H9 (cell line): ENCODE measurements at regions not wholly inside any gene's neighbourhood (a gene's known extent, or its start where the extent isn't known, plus 50 kb on each side); places are given as distances from the start of the nearest gene placed in this dataset.
"Not testable (repeated sequence)": the region's sequence is repeated elsewhere in the genome, so short reads cannot be mapped to it uniquely, and the experiment has no call there.

Experiments used
- DNase-seq: peaks from one replicate; pipeline ENCODE4 v3.0.0-alpha.2; 2017
- H2AFZ ChIP-seq: one replicate; pipeline ENCODE4 v1.6.1; 2013; ENCODE audit warnings: mild to moderate bottlenecking, low read length, control low read depth, moderate library complexity
- H2AK5ac ChIP-seq: 2 replicates; pipeline ENCODE4 v1.6.1; 2013; ENCODE audit warnings: low read length, control low read depth, mixed read lengths; ENCODE audit not compliant: insufficient read length
- H2BK120ac ChIP-seq: one replicate; pipeline ENCODE4 v1.6.1; 2013; ENCODE audit warnings: low read depth, mild to moderate bottlenecking, low read length, control low read depth, inconsistent platforms; ENCODE audit not compliant: poor library complexity, severe bottlenecking
- H2BK12ac ChIP-seq: 2 replicates; pipeline ENCODE4 v1.6.1; 2013; ENCODE audit warnings: low read length, control low read depth, mixed read lengths, low read depth; ENCODE audit not compliant: insufficient read length
- H2BK15ac ChIP-seq: 2 replicates; pipeline ENCODE4 v1.6.1; 2013; ENCODE audit warnings: low read depth, low read length, control low read depth
- H2BK20ac ChIP-seq: one replicate; pipeline ENCODE4 v1.6.1; 2013; ENCODE audit warnings: low read depth, mild to moderate bottlenecking, low read length, control low read depth, inconsistent platforms; ENCODE audit not compliant: poor library complexity, severe bottlenecking
- H2BK5ac ChIP-seq: 2 replicates; pipeline ENCODE4 v1.6.1; 2013; ENCODE audit warnings: low read length, control low read depth, mixed read lengths; ENCODE audit not compliant: insufficient read length
- H3K14ac ChIP-seq: 2 replicates; pipeline ENCODE4 v1.6.1; 2013; ENCODE audit warnings: low read length, control low read depth; ENCODE audit not compliant: insufficient read depth
- H3K18ac ChIP-seq: 2 replicates; pipeline ENCODE4 v1.6.1; 2013; ENCODE audit warnings: low read depth, mild to moderate bottlenecking, mixed read lengths, low read length, control low read depth; ENCODE audit not compliant: insufficient read length
- H3K23ac ChIP-seq: 2 replicates; pipeline ENCODE4 v1.6.1; 2013; ENCODE audit warnings: low read length, control low read depth, mixed read lengths, low read depth; ENCODE audit not compliant: insufficient read length
- H3K23me2 ChIP-seq: 2 replicates; pipeline ENCODE4 v1.6.1; 2013; ENCODE audit warnings: low read depth, mild to moderate bottlenecking, mixed read lengths, low read length, control low read depth; ENCODE audit not compliant: insufficient read length, poor library complexity, severe bottlenecking
- H3K27ac ChIP-seq: 2 replicates; pipeline ENCODE4 v1.5.1; 2013; ENCODE audit warnings: low read length, control low read depth, mixed read lengths, low read depth; ENCODE audit not compliant: insufficient read length
- H3K27me3 ChIP-seq: 2 replicates; pipeline ENCODE4 v1.6.1; 2013; ENCODE audit warnings: low read length, control low read depth, inconsistent platforms; ENCODE audit not compliant: insufficient read depth
- H3K4ac ChIP-seq: 2 replicates; pipeline ENCODE4 v1.6.1; 2013; ENCODE audit warnings: low read depth, mild to moderate bottlenecking, control low read depth, inconsistent platforms, low read length, moderate library complexity
- H3K4me1 ChIP-seq: 2 replicates; pipeline ENCODE4 v1.6.1; 2013; ENCODE audit warnings: low read length, control low read depth, inconsistent platforms; ENCODE audit not compliant: insufficient read depth
- H3K4me2 ChIP-seq: 2 replicates; pipeline ENCODE4 v1.6.1; 2013; ENCODE audit warnings: low read length, control low read depth, mixed read lengths; ENCODE audit not compliant: insufficient read length, insufficient read depth
- H3K56ac ChIP-seq: 2 replicates; pipeline ENCODE4 v1.6.1; 2013; ENCODE audit warnings: low read depth, mild to moderate bottlenecking, mixed read lengths, low read length, control low read depth; ENCODE audit not compliant: insufficient read length
- H3K79me1 ChIP-seq: 2 replicates; pipeline ENCODE4 v1.6.1; 2013; ENCODE audit warnings: low read depth, mild to moderate bottlenecking, moderate library complexity, low read length, control low read depth, inconsistent platforms; ENCODE audit not compliant: insufficient read depth, poor library complexity, severe bottlenecking
- H3K79me2 ChIP-seq: 2 replicates; pipeline ENCODE4 v1.6.1; 2013; ENCODE audit warnings: low read length, control low read depth, inconsistent platforms; ENCODE audit not compliant: insufficient read depth
- H3K9ac ChIP-seq: 2 replicates; pipeline ENCODE4 v1.6.1; 2013; ENCODE audit warnings: low read length, control low read depth, mixed read lengths; ENCODE audit not compliant: insufficient read length; ENCODE audit errors: extremely low read depth
- H3K9me3 ChIP-seq: one replicate; pipeline ENCODE4 v1.6.1; 2013; ENCODE audit warnings: low read depth, low read length, inconsistent platforms; ENCODE audit not compliant: control insufficient read depth
- H3T11ph ChIP-seq: one replicate; pipeline ENCODE4 v1.6.1; 2013; ENCODE audit warnings: mild to moderate bottlenecking, low read length, control low read depth, inconsistent platforms
- H4K20me1 ChIP-seq: one replicate; pipeline ENCODE4 v1.6.1; 2013; ENCODE audit not compliant: control insufficient read depth, insufficient read length, insufficient read depth
- H4K5ac ChIP-seq: 2 replicates; pipeline ENCODE4 v1.6.1; 2013; ENCODE audit warnings: low read depth, mild to moderate bottlenecking, mixed read lengths, low read length, control low read depth; ENCODE audit not compliant: insufficient read length
- H4K8ac ChIP-seq: replicated peaks from 2 replicates; pipeline ENCODE4 v1.6.1; 2013; ENCODE audit warnings: low read length, control low read depth, mixed read lengths, low read depth; ENCODE audit not compliant: insufficient read length
- H4K91ac ChIP-seq: 2 replicates; pipeline ENCODE4 v1.6.1; 2013; ENCODE audit warnings: low read depth, mild to moderate bottlenecking, moderate library complexity, mixed read lengths, low read length, control low read depth; ENCODE audit not compliant: insufficient read length
- H3K27ac Mint-ChIP-seq, 3 experiments: 2 replicates in 2 of 3; 3 replicates in 1 of 3; pipeline ENCODE4 v1.8.0; 2020 to 2021; ENCODE audit warnings: mixed read lengths in 3 of 3, mild to moderate bottlenecking in 1 of 3, moderate library complexity in 1 of 3
- H3K27me3 Mint-ChIP-seq: 2 replicates; pipeline ENCODE4 v1.8.0; 2021; ENCODE audit warnings: low read depth, mild to moderate bottlenecking, moderate library complexity, mixed read lengths
- H3K36me3 Mint-ChIP-seq, 3 experiments: 2 replicates in 2 of 3; 3 replicates in 1 of 3; pipeline ENCODE4 v1.8.0; 2020 to 2021; ENCODE audit warnings: low read depth in 3 of 3, mixed read lengths in 3 of 3; ENCODE audit not compliant: insufficient read depth in 1 of 3
- H3K4me1 Mint-ChIP-seq, 2 experiments: 2 replicates each; pipeline ENCODE4 v1.8.0; 2020; ENCODE audit warnings: mixed read lengths in 2 of 2
- H3K4me3 Mint-ChIP-seq, 2 experiments: 2 replicates in 1 of 2; 3 replicates in 1 of 2; pipeline ENCODE4 v1.8.0; 2020 to 2021; ENCODE audit warnings: mild to moderate bottlenecking in 2 of 2, mixed read lengths in 2 of 2, moderate library complexity in 1 of 2
- H3K9me3 Mint-ChIP-seq, 2 experiments: 2 replicates in 1 of 2; 3 replicates in 1 of 2; pipeline ENCODE4 v1.8.0; 2020; ENCODE audit warnings: mild to moderate bottlenecking in 2 of 2, mixed read lengths in 2 of 2, moderate library complexity in 1 of 2
- WGBS: extraction: QIAGEN DNeasy Blood & Tissue Kit; methylation state at CpG from one replicate; pipeline ENCODE4 v1.1.7; 2013; ENCODE audit warnings: missing lambda C conversion rate, low lambda C conversion rate, mixed read lengths; ENCODE audit not compliant: insufficient read length; ENCODE audit errors: extremely low coverage; 5-methylcytosine and 5-hydroxymethylcytosine counted together
- TF ChIP-seq, protein P1 (sequence below): fragments of 200-600 bp; sonication (generic); conservative IDR thresholded peaks from 3 replicates; pipeline ENCODE4 v1.8.0; 2021; ENCODE audit warnings: antibody characterized with exemption, mild to moderate bottlenecking

DNA sequence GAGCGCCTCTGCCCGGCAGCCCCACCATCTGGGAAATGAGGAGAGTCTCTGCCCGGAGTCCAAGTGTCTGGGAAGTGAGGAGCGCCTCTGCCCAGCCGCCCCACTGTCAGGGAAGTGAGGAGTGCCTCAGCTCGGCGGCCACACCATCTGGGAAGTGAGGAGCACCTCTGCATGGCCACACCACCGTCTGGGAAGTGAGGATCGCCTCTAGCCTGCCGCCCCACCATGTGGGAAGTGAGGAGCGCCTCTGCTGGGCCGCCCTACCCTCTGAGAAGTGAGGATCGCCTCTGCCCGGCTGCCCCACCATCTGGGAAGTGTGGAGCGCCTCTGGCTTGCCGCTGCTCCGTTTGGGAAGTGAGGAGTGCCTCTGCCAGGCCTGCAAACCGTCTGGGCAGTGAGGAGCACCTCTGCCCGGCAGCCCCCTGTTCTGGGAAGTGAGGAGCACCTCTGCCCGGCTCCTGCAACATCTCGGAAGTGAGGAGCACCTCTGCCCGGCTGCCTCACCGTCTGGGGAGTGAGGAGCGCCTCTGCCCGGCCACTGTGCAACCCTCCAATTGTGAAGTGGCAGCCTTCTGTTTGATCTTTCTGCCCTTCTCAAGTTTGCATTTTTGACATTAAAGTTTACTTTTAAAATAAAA lies 60.8 kb upstream of the CEACAM21 start:
- no peak overlapping the region for H4K5ac ChIP-seq
- H3K4me3 Mint-ChIP-seq = no peak overlapping the region
- no peak overlapping the region for H3K56ac ChIP-seq
- H3K79me1 ChIP-seq = no peaks in the 10 kb centered on the region
- no peak overlapping the region; the same call in 1 of the 2 replicates for H3K14ac ChIP-seq
- H3K4ac ChIP-seq = no peak overlapping the region
- H3K36me3 Mint-ChIP-seq = peaks cover 0 to 5% (median 0%) of the 10 kb centered on the region in 3 experiments; a peak in 3 of 7 replicates
- H2AFZ ChIP-seq = no peak overlapping the region
- TF ChIP-seq, protein P1, sequence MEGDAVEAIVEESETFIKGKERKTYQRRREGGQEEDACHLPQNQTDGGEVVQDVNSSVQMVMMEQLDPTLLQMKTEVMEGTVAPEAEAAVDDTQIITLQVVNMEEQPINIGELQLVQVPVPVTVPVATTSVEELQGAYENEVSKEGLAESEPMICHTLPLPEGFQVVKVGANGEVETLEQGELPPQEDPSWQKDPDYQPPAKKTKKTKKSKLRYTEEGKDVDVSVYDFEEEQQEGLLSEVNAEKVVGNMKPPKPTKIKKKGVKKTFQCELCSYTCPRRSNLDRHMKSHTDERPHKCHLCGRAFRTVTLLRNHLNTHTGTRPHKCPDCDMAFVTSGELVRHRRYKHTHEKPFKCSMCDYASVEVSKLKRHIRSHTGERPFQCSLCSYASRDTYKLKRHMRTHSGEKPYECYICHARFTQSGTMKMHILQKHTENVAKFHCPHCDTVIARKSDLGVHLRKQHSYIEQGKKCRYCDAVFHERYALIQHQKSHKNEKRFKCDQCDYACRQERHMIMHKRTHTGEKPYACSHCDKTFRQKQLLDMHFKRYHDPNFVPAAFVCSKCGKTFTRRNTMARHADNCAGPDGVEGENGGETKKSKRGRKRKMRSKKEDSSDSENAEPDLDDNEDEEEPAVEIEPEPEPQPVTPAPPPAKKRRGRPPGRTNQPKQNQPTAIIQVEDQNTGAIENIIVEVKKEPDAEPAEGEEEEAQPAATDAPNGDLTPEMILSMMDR = no peak
- no peak overlapping the region for H2BK120ac ChIP-seq
- H4K8ac ChIP-seq = no peak overlapping the region
- H3K18ac ChIP-seq = no peak overlapping the region
- no peaks in the 10 kb centered on the region for H3K4me1 ChIP-seq
- H3K79me2 ChIP-seq = no peaks in the 10 kb centered on the region
- H2AK5ac ChIP-seq = no peak overlapping the region
- H3K27ac Mint-ChIP-seq = no peak overlapping the region
- DNase-seq = no peak
- H3K27me3 Mint-ChIP-seq = no peaks in the 10 kb centered on the region; the same call in 1 of the 2 replicates
- H4K20me1 ChIP-seq = no peaks in the 10 kb centered on the region
- H3K23me2 ChIP-seq = no peaks in the 10 kb centered on the region
- no peak overlapping the region for H2BK12ac ChIP-seq
- H4K91ac ChIP-seq = no peak overlapping the region
- H3T11ph ChIP-seq = no peak overlapping the region
- H3K4me2 ChIP-seq = no peak overlapping the region
- peaks cover 67 to 79% of the 10 kb centered on the region in 2 experiments for H3K9me3 Mint-ChIP-seq
- H3K4me1 Mint-ChIP-seq = no peaks in the 10 kb centered on the region
- no peak overlapping the region for H3K27ac ChIP-seq
- no CpG with 5 or more reads among the region's 25 CpGs for WGBS
- H2BK5ac ChIP-seq = no peak overlapping the region
- H3K27me3 ChIP-seq = no peaks in the 10 kb centered on the region
- H3K9me3 ChIP-seq = no peaks in the 10 kb centered on the region
- no peak overlapping the region for H2BK15ac ChIP-seq
- no peak overlapping the region for H2BK20ac ChIP-seq
- no peak overlapping the region for H3K23ac ChIP-seq
- no peak overlapping the region for H3K9ac ChIP-seq

DNA sequence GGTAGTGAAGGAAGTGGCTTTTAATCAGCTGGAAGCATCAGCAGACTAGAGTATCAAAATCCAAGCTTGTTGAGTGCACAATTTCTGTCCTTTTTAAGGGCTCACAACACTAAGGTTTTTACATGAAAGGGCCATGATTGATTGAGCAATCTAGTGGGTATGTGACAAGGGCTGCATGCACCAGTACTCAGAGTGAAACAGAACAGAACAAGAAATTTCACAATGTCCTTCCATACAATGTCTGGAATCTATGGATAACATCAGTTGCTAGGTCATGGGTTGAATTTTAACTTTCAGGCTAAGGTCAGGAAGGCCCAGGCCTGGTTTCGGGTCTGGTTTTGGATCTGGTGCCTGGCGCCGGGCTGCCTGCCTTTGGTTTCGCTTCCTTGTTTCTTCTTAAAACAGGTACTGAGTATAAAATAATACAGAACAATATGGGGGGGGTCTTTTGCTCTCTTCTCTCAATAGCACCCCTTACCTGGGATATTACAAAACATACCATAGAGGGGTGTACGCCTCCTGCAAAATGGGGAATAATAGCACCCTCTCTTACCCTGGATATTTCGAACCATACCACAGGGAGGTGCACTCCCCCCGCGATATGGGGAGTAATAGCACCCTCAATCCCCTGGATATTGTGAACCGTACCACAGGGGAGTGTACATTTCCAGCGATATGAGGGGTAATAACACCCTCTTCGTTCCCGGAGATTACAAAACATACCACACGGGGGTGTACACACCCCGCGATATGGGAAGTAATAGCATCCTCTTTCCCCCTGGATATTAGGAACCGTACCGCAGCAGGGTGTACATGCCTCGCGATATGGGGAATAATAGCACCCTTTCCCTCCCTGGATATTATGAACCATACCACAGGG lies 59.4 kb upstream of the CEACAM21 start:
- H3K27ac Mint-ChIP-seq, H3K27me3 Mint-ChIP-seq: not testable (repeated sequence)
- no CpG with 5 or more reads among the region's 19 CpGs for WGBS

More for the DNA sequence above, 59.4 kb upstream of the CEACAM21 start:
- H3K27me3 ChIP-seq, H3K4me1 ChIP-seq, H2AK5ac ChIP-seq, H4K8ac ChIP-seq, H2BK12ac ChIP-seq, H4K91ac ChIP-seq, H3K23ac ChIP-seq, H2BK15ac ChIP-seq, H3K36me3 Mint-ChIP-seq, H3K4ac ChIP-seq, H3K23me2 ChIP-seq, H3K14ac ChIP-seq, DNase-seq, H3K18ac ChIP-seq, H3K4me2 ChIP-seq, H3K9me3 ChIP-seq, H3K56ac ChIP-seq, H4K20me1 ChIP-seq, H3T11ph ChIP-seq, H3K4me1 Mint-ChIP-seq, H3K9ac ChIP-seq, H3K4me3 Mint-ChIP-seq, H2BK20ac ChIP-seq, H3K79me1 ChIP-seq, H2BK5ac ChIP-seq, H2AFZ ChIP-seq, H3K79me2 ChIP-seq, H4K5ac ChIP-seq, H3K27ac ChIP-seq, H2BK120ac ChIP-seq: not testable (repeated sequence)
- peaks cover 69 to 79% of the 10 kb centered on the region in 2 experiments for H3K9me3 Mint-ChIP-seq
